Prostate gland (tissue), 2 donors: ENCODE measurements at regions not wholly inside any gene's neighbourhood (a gene's known extent, or its start where the extent isn't known, plus 50 kb on each side); places are given as distances from the start of the nearest gene placed in this dataset.

Experiments used
- DNase-seq: peaks from one replicate; pipeline ENCODE4 v3.0.0-alpha.2; 2019; ENCODE audit warnings: low spot score
- H3K27ac ChIP-seq, 2 donors: fragments of 200-600 bp; sonication (generic); 2 replicates each; pipeline ENCODE4 v1.5.1; 2017 to 2019
- H3K27me3 ChIP-seq: fragments of 200-600 bp; sonication (generic); replicated peaks from 2 replicates; pipeline ENCODE4 v1.5.1; 2019; ENCODE audit not compliant: insufficient read depth
- H3K36me3 ChIP-seq, 2 donors: fragments of 200-600 bp; sonication (generic); 1 replicate in 1 of 2; 2 replicates in 1 of 2; pipeline versions ENCODE4 v1.5.1 to v1.8.1; 2017 to 2019
- H3K4me1 ChIP-seq: fragments of 200-600 bp; sonication (generic); replicated peaks from 2 replicates; pipeline ENCODE4 v1.5.1; 2019
- H3K4me3 ChIP-seq, 2 donors: fragments of 200-600 bp; sonication (generic); 2 replicates each; pipeline ENCODE4 v1.5.1; 2017 to 2019
- H3K9me3 ChIP-seq: fragments of 200-600 bp; sonication (generic); 2 replicates; pipeline ENCODE4 v1.5.1; 2017
- CTCF ChIP-seq, 4 experiments: fragments of 200-600 bp in 2 of 4; fragments of 450-650 bp in 2 of 4; sonication (generic) in 2 of 4; IDR thresholded peaks; 1 replicate in 3 of 4; 2 replicates in 1 of 4; pipeline ENCODE4 v1.5.1; 2016 to 2019; ENCODE audit warnings: antibody characterized with exemption in 4 of 4, mild to moderate bottlenecking in 2 of 4, moderate library complexity in 2 of 4
- POLR2A ChIP-seq: fragments of 450-650 bp; IDR thresholded peaks from one replicate; pipeline ENCODE4 v1.6.1; 2016; ENCODE audit warnings: antibody characterized with exemption, mild to moderate bottlenecking
- POLR2AphosphoS5 ChIP-seq: sonication (generic); formaldehyde crosslinking; IDR thresholded peaks from one replicate; pipeline ENCODE4 v1.6.1; 2017; ENCODE audit warnings: antibody characterized with exemption
- WGBS: methylation state at CpG from one replicate; pipeline ENCODE4 v1.1.5; 2018; 5-methylcytosine and 5-hydroxymethylcytosine counted together
- intact Hi-C: fragments of 100-400 bp; cut with DNase I; formaldehyde crosslinking; loops from one replicate; pipeline ENCODE4 v1.14.2; 2022
- small RNA-seq, 2 donors: library from RNA; depleted of rRNA; stranded (forward); fragments of <200 nt; gene quantifications; one replicate each; pipeline ENCODE3, GENCODE V24; 2016

GRCh38 chr15:98597666-98598065 lies 50.7 kb upstream of the IGF1R start:
- no peaks in the 10 kb centered on the region for H3K4me1 ChIP-seq
- WGBS = 38% methylated on average over 4 of the region's 4 CpGs
- no peak overlapping the region for H3K4me3 ChIP-seq
- TF ChIP-seq POLR2A (no peak), CTCF (IDR thresholded peaks at IDR 0.05) (no peak), POLR2AphosphoS5 (no peak)
- intact Hi-C loops = no loop called here
- H3K27me3 ChIP-seq = no peaks in the 10 kb centered on the region
- no peak overlapping the region for H3K27ac ChIP-seq
- DNase-seq = no peak
- no peaks in the 10 kb centered on the region for H3K36me3 ChIP-seq
- H3K9me3 ChIP-seq = no peaks in the 10 kb centered on the region

Small RNA genes in the stretch of these regions (small RNA-seq; reads per million reads assigned to genes)
- gene AC022523.2 (0 reads per million in 2 donors), gene RF00026 (0 reads per million in 2 donors), gene RNU6-1186P (0 reads per million in 2 donors)
